WERI-Rb-1 (cell line): ENCODE measurements at regions not wholly inside any gene's neighbourhood (a gene's known extent, or its start where the extent isn't known, plus 50 kb on each side); places are given as distances from the start of the nearest gene placed in this dataset.

Experiments
- DNase-seq: peaks from one replicate; pipeline ENCODE4 v3.0.0-alpha.2; 2020
- H3K27ac ChIP-seq: fragments of 250-450 bp; sonication (Bioruptor Pico); 2 replicates; pipeline ENCODE4 v1.5.1; 2020; ENCODE audit warnings: mild to moderate bottlenecking, moderate library complexity
- H3K27me3 ChIP-seq: fragments of 250-450 bp; sonication (Bioruptor Pico); 2 replicates; pipeline ENCODE4 v1.5.1; 2021; ENCODE audit warnings: mild to moderate bottlenecking, low read depth, moderate library complexity; ENCODE audit not compliant: insufficient read depth, severe bottlenecking
- H3K36me3 ChIP-seq: fragments of 250-450 bp; sonication (Bioruptor Pico); 2 replicates; pipeline ENCODE4 v1.5.1; 2020; ENCODE audit warnings: mild to moderate bottlenecking, moderate library complexity
- H3K4me3 ChIP-seq: 2 replicates; pipeline ENCODE4 v1.5.1; 2011; ENCODE audit warnings: low read depth, mild to moderate bottlenecking, control low read depth, low read length
- H3K9me3 ChIP-seq: fragments of 250-450 bp; sonication (Bioruptor Pico); 2 replicates; pipeline ENCODE4 v1.5.1; 2021; ENCODE audit warnings: mild to moderate bottlenecking, moderate library complexity; ENCODE audit not compliant: severe bottlenecking
- TF ChIP-seq, protein P1 (sequence below): IDR thresholded peaks from 2 replicates; pipeline ENCODE4 v1.5.1; 2011; ENCODE audit warnings: low read depth, mild to moderate bottlenecking, control low read depth, inconsistent platforms, low read length

GRCh38 chr4:54863571-54864255, 206.0 kb downstream of the KIT start:
- Histone ChIP-seq H3K36me3 (no peaks in the 10 kb centered on the region), H3K27ac (no peak overlapping the region), H3K27me3 (peaks cover 52% of the 10 kb centered on the region), H3K9me3 (no peaks in the 10 kb centered on the region), H3K4me3 (no peak overlapping the region)
- TF ChIP-seq, protein P1, sequence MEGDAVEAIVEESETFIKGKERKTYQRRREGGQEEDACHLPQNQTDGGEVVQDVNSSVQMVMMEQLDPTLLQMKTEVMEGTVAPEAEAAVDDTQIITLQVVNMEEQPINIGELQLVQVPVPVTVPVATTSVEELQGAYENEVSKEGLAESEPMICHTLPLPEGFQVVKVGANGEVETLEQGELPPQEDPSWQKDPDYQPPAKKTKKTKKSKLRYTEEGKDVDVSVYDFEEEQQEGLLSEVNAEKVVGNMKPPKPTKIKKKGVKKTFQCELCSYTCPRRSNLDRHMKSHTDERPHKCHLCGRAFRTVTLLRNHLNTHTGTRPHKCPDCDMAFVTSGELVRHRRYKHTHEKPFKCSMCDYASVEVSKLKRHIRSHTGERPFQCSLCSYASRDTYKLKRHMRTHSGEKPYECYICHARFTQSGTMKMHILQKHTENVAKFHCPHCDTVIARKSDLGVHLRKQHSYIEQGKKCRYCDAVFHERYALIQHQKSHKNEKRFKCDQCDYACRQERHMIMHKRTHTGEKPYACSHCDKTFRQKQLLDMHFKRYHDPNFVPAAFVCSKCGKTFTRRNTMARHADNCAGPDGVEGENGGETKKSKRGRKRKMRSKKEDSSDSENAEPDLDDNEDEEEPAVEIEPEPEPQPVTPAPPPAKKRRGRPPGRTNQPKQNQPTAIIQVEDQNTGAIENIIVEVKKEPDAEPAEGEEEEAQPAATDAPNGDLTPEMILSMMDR: no peak
- no peak for DNase-seq

- TF ChIP-seq, protein P1: no peak
- no peak overlapping the region for H3K4me3 ChIP-seq
- DNase-seq: no peak
- H3K36me3 ChIP-seq: no peaks in the 10 kb centered on the region
- no peak overlapping the region for H3K27ac ChIP-seq
- no peaks in the 10 kb centered on the region for H3K9me3 ChIP-seq
- H3K27me3 ChIP-seq: peaks cover 52% of the 10 kb centered on the region
Measured at GRCh38 chr4:54861201-54861600, 203.4 kb downstream of the KIT start.

- no peak for DNase-seq
- TF ChIP-seq, protein P1: no peak
- Histone ChIP-seq H3K36me3 (no peaks in the 10 kb centered on the region), H3K27ac (no peak overlapping the region), H3K4me3 (no peak overlapping the region), H3K27me3 (peaks cover 43% of the 10 kb centered on the region), H3K9me3 (no peaks in the 10 kb centered on the region)
Measured at GRCh38 chr4:54855191-54855854, 197.6 kb downstream of the KIT start.

DNA sequence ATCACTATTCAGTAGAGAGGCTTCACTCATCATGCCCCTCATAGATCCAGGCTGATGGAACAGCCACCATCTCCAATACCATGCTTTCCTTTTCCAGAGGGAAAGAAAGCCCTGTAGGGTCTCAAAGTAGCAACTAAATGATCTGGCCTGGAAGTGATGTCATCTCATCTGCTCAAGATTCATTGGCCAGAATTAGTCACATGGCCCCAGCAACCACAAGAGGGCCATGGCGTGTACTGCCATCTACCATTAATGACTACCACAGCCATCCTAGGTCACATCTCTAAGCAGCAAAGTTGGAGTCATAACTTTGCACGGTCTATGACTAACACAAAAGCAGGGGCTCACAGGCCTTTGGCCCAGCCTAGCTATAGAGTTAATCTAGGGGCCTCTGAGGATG, 194.8 kb downstream of the KIT start:
- H3K27ac ChIP-seq: no peak overlapping the region
- H3K9me3 ChIP-seq: no peaks in the 10 kb centered on the region
- no peak for DNase-seq
- TF ChIP-seq, protein P1: no peak
- no peaks in the 10 kb centered on the region for H3K36me3 ChIP-seq
- H3K4me3 ChIP-seq: no peak overlapping the region
- peaks cover 49% of the 10 kb centered on the region for H3K27me3 ChIP-seq

DNA sequence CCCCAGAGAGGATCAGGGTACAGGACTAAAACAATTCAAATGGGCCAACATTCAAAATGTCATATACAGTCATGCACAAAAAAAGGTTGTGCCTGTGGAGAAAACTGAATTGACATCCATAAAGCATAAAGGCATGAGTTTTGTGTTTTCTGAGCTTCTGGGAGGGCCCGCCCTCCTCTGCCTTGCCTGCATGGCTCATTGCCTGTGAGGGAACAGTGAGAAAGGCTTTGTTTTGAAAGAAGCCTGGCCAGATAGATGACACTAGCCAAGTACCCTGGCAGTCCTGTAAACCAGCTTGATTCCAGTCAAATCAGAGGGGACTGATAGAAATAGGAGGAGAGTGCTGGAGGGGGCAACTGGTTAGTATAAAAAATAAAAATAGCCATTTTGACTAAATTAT, 194.3 kb downstream of the KIT start:
- TF ChIP-seq, protein P1: no peak
- H3K36me3 ChIP-seq: no peaks in the 10 kb centered on the region

GRCh38 chr4:54844911-54845310, 187.2 kb downstream of the KIT start:
- H3K27me3 ChIP-seq: peaks cover 46% of the 10 kb centered on the region
- no peaks in the 10 kb centered on the region for H3K36me3 ChIP-seq
- DNase-seq: no peak
- TF ChIP-seq, protein P1: no peak
- no peaks in the 10 kb centered on the region for H3K9me3 ChIP-seq
- H3K27ac ChIP-seq: no peak overlapping the region
- H3K4me3 ChIP-seq: no peak overlapping the region

More for the DNA sequence above, 194.3 kb downstream of the KIT start:
- H3K27ac ChIP-seq: no peak overlapping the region
- H3K9me3 ChIP-seq: no peaks in the 10 kb centered on the region
- H3K4me3 ChIP-seq: no peak overlapping the region
- H3K27me3 ChIP-seq: peaks cover 44% of the 10 kb centered on the region
- no peak for DNase-seq
